A673 (cell line): ENCODE measurements at regions not wholly inside any gene's neighbourhood (a gene's known extent, or its start where the extent isn't known, plus 50 kb on each side); places are given as distances from the start of the nearest gene placed in this dataset.

Source experiments
- BruUV-seq: library from RNA; stranded (reverse); fragments of 400-500 nt; replicated peaks from 2 replicates; lab custom pipeline; 2021; lab: Mats Ljungman, UMichigan
- CTCF ChIA-PET: fragments of 300-600 bp; sonication (Branson Sonifier 250); formaldehyde crosslinking; loops from one replicate; lab custom pipeline; 2022; ENCODE audit warnings: antibody characterized with exemption; lab: Charles Lee
- POLR2A ChIA-PET: fragments of 300-600 bp; sonication (Branson Sonifier 250); formaldehyde crosslinking; loops from one replicate; lab custom pipeline; 2022; ENCODE audit warnings: antibody characterized with exemption; ENCODE audit not compliant: low non-redundant PET; lab: Charles Lee
- DNase-seq: peaks from one replicate; pipeline ENCODE4 v3.0.0-alpha.2; 2015; ENCODE audit warnings: low spot score
- H3K27ac ChIP-seq: fragments of 200-600 bp; sonication (generic); 2 replicates; pipeline ENCODE4 v1.5.1; 2016; ENCODE audit warnings: mixed run types, low read depth, mild to moderate bottlenecking, mixed read lengths, antibody characterized with exemption, low read length; ENCODE audit not compliant: poor library complexity, severe bottlenecking
- H3K27me3 ChIP-seq: fragments of 200-600 bp; sonication (generic); replicated peaks from 2 replicates; pipeline ENCODE4 v1.6.1; 2017; ENCODE audit warnings: mixed run types, low read depth, mild to moderate bottlenecking, mixed read lengths, antibody characterized with exemption, low read length; ENCODE audit not compliant: insufficient read depth, poor library complexity
- H3K36me3 ChIP-seq: fragments of 200-600 bp; sonication (generic); 2 replicates; pipeline ENCODE4 v1.6.1; 2016; ENCODE audit warnings: mixed run types, mild to moderate bottlenecking, mixed read lengths, antibody characterized with exemption, low read length; ENCODE audit not compliant: insufficient read depth, poor library complexity, severe bottlenecking
- H3K4me1 ChIP-seq: fragments of 200-600 bp; sonication (generic); 2 replicates; pipeline ENCODE4 v1.6.1; 2017; ENCODE audit warnings: mixed run types, mild to moderate bottlenecking, mixed read lengths, antibody characterized with exemption, low read length; ENCODE audit not compliant: insufficient read depth, poor library complexity, severe bottlenecking
- H3K4me3 ChIP-seq: fragments of 200-600 bp; sonication (generic); 2 replicates; pipeline ENCODE4 v1.5.1; 2016; ENCODE audit warnings: low read depth, mixed run types, mild to moderate bottlenecking, mixed read lengths, low read length; ENCODE audit not compliant: poor library complexity, severe bottlenecking
- H3K9me3 ChIP-seq: fragments of 200-600 bp; sonication (generic); 2 replicates; pipeline ENCODE4 v1.6.1; 2016; ENCODE audit warnings: mixed run types, low read depth, mild to moderate bottlenecking, mixed read lengths, antibody characterized with exemption, low read length; ENCODE audit not compliant: poor library complexity, severe bottlenecking
- EZH2 ChIP-seq: fragments of 200-600 bp; sonication (generic); IDR thresholded peaks from 2 replicates; pipeline ENCODE4 v1.6.1; 2017; ENCODE audit warnings: borderline replicate concordance, low read depth, mild to moderate bottlenecking, mixed read lengths, antibody characterized with exemption, low read length; ENCODE audit not compliant: poor library complexity, severe bottlenecking
- intact Hi-C: fragments of 100-400 bp; cut with micrococcal nuclease; formaldehyde crosslinking; loops from one replicate; pipeline ENCODE4 v1.10.0; 2022; ENCODE audit not compliant: unreplicated experiment
- TF ChIP-seq, protein P1 (sequence below): fragments of 300-800, 200-600 bp; sonication (generic); conservative IDR thresholded peaks from 2 replicates; pipeline ENCODE4 v1.5.1; 2017; ENCODE audit warnings: low read depth, mild to moderate bottlenecking, antibody characterized with exemption, low read length, moderate library complexity, mixed read lengths

DNA sequence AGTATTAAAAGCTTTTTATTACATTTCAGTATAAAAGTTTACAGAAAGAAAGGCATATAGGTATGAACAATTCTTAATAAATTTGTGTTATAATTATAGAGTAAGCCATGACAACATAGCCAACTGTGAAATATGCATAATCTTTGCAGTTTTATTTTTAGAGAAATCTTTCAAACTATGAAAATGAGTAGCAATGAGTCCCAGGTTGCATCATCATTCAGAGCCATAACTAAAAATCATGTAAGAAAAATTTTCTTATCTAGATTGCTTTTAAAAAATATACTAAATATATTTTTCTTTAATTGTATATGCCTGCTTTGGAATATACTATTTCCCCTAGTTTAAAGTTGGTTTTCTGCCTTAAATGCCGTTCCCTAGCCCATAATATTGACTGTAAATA is 54.8 kb upstream of the NAF1 start:
- Histone ChIP-seq H3K9me3 (no peaks in the 10 kb centered on the region), H3K4me1 (no peaks in the 10 kb centered on the region), H3K4me3 (no peak overlapping the region), H3K27me3 (no peaks in the 10 kb centered on the region), H3K27ac (no peak overlapping the region), H3K36me3 (no peaks in the 10 kb centered on the region)
- POLR2A ChIA-PET, result interaction anchor here (0.6 kb wide), 1 partner anchor 1942 kb away, joined by 4 read pairs; no protein-coding TSS in a partner anchor
- TF ChIP-seq EZH2, result no peak
- TF ChIP-seq, protein P1, sequence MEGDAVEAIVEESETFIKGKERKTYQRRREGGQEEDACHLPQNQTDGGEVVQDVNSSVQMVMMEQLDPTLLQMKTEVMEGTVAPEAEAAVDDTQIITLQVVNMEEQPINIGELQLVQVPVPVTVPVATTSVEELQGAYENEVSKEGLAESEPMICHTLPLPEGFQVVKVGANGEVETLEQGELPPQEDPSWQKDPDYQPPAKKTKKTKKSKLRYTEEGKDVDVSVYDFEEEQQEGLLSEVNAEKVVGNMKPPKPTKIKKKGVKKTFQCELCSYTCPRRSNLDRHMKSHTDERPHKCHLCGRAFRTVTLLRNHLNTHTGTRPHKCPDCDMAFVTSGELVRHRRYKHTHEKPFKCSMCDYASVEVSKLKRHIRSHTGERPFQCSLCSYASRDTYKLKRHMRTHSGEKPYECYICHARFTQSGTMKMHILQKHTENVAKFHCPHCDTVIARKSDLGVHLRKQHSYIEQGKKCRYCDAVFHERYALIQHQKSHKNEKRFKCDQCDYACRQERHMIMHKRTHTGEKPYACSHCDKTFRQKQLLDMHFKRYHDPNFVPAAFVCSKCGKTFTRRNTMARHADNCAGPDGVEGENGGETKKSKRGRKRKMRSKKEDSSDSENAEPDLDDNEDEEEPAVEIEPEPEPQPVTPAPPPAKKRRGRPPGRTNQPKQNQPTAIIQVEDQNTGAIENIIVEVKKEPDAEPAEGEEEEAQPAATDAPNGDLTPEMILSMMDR, result no peak
- no TSS peak for BruUV-seq
- DNase-seq, result no peak
- intact Hi-C loops, result no loop called here
- CTCF ChIA-PET, result no interaction called here

DNA sequence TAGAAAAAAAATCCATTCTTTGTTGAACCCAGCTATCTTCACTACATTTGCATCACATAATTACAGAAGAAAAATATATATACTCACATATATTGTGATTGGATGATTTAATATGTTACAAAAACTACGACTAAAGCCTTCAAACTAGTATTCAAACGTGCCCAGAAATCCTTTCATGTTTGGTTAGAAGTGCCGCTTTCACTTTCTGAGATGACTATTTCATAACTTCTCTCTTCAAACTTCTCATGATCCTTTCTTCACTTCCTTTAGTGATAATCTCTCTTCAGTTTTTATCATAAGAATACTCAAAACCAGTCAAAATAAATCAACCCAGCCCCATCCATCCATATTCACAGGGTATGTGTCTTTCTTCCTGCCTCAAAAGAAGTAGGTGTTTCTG is 50.8 kb upstream of the NAF1 start:
- Histone ChIP-seq H3K27ac (peak overlapping the region; percentile 71), H3K4me1 (peaks cover 11% of the 10 kb centered on the region), H3K9me3 (no peaks in the 10 kb centered on the region), H3K36me3 (no peaks in the 10 kb centered on the region), H3K27me3 (no peaks in the 10 kb centered on the region), H3K4me3 (no peak overlapping the region)
- POLR2A ChIA-PET, result no interaction called here
- no peak for DNase-seq
- intact Hi-C loops, result loop anchor here (5.0 kb wide), 1 partner anchor 115 kb away; the partner anchor contains the start of gene NPY1R
- CTCF ChIA-PET, result interaction anchor here (1.0 kb wide), 1 partner anchor 115 kb away, joined by 3 read pairs; no protein-coding TSS in a partner anchor
- BruUV-seq, result no TSS peak
- TF ChIP-seq, protein P1, result no peak
- no peak for TF ChIP-seq EZH2
